H1 (cell line): ENCODE measurements at regions not wholly inside any gene's neighbourhood (a gene's known extent, or its start where the extent isn't known, plus 50 kb on each side); places are given as distances from the start of the nearest gene placed in this dataset.

ENCODE experiments used
- CTCF ChIA-PET: fragments of 300-600 bp; sonication (Branson Sonifier 250); formaldehyde crosslinking; loops from one replicate; lab custom pipeline; 2021; ENCODE audit not compliant: partially characterized antibody; lab: Charles Lee
- POLR2A ChIA-PET: fragments of 300-600 bp; sonication (Branson Sonifier 250); formaldehyde crosslinking; loops from one replicate; lab custom pipeline; 2021; ENCODE audit warnings: inconsistent platforms; ENCODE audit not compliant: partially characterized antibody; lab: Charles Lee
- DNase-seq, 2 experiments: peaks; one replicate each; pipeline versions ENCODE4 v3.0.0 to v3.0.0-alpha.2; 2010 to 2022; ENCODE audit warnings: low spot score in 2 of 2, low read depth in 1 of 2, mixed read lengths in 1 of 2
- FAIRE-seq: peaks from 2 replicates; lab custom pipeline; 2011; peaks lifted over from hg19 to GRCh38; lab: Jason Lieb, UNC
- H2AFZ ChIP-seq: 2 replicates; pipeline ENCODE4 v1.8.1; 2012; ENCODE audit warnings: low read length, inconsistent platforms
- H2AK5ac ChIP-seq: 2 replicates; pipeline ENCODE4 v1.6.1; 2013; ENCODE audit warnings: low read depth, low read length
- H2BK120ac ChIP-seq: replicated peaks from 2 replicates; pipeline ENCODE3; 2013; ENCODE audit warnings: low read depth, low read length, inconsistent platforms
- H2BK12ac ChIP-seq: 2 replicates; pipeline ENCODE4 v1.6.1; 2013; ENCODE audit warnings: low read depth, low read length
- H2BK15ac ChIP-seq: 2 replicates; pipeline ENCODE4 v1.6.1; 2013; ENCODE audit warnings: low read length
- H2BK20ac ChIP-seq: 2 replicates; pipeline ENCODE4 v1.6.1; 2013; ENCODE audit warnings: low read length
- H2BK5ac ChIP-seq: 2 replicates; pipeline ENCODE4 v1.6.1; 2013; ENCODE audit warnings: low read depth, low read length
- H3K14ac ChIP-seq: 2 replicates; pipeline ENCODE4 v1.6.1; 2013; ENCODE audit warnings: inconsistent platforms; ENCODE audit not compliant: insufficient read length
- H3K18ac ChIP-seq: 2 replicates; pipeline ENCODE4 v1.6.1; 2013; ENCODE audit warnings: low read length; ENCODE audit errors: extremely low read depth
- H3K23ac ChIP-seq: 2 replicates; pipeline ENCODE4 v1.6.1; 2013; ENCODE audit warnings: inconsistent platforms; ENCODE audit not compliant: insufficient read length
- H3K23me2 ChIP-seq: 2 replicates; pipeline ENCODE4 v1.6.1; 2013; ENCODE audit warnings: low read depth, low read length
- H3K27ac ChIP-seq: 2 replicates; pipeline ENCODE4 v1.6.1; 2011; ENCODE audit warnings: low read depth, low read length, inconsistent platforms
- H3K27me3 ChIP-seq, 4 experiments: replicated peaks in 1 of 4; 1 replicate in 1 of 4; 2 replicates in 3 of 4; pipeline versions ENCODE4 v1.6.1 to v1.8.1; 2011 to 2013; ENCODE audit warnings: low read length in 3 of 4, mild to moderate bottlenecking in 3 of 4, inconsistent platforms in 2 of 4, mixed read lengths in 2 of 4, moderate library complexity in 1 of 4; ENCODE audit not compliant: control insufficient read depth in 3 of 4, insufficient read depth in 3 of 4; ENCODE audit errors: extremely low read depth in 1 of 4
- H3K36me3 ChIP-seq, 4 experiments: 2 replicates each; pipeline versions ENCODE4 v1.6.1 to v1.8.1; 2011 to 2013; ENCODE audit warnings: mild to moderate bottlenecking in 4 of 4, low read length in 3 of 4, moderate library complexity in 2 of 4, control low read depth in 1 of 4, inconsistent platforms in 1 of 4; ENCODE audit not compliant: insufficient read depth in 4 of 4, control insufficient read depth in 2 of 4
- H3K4ac ChIP-seq: replicated peaks from 2 replicates; pipeline ENCODE3; 2013; ENCODE audit warnings: low read length, low read depth, mixed read lengths, inconsistent platforms; ENCODE audit not compliant: insufficient read length
- H3K4me1 ChIP-seq, 4 experiments: replicated peaks in 1 of 4; 1 replicate in 1 of 4; 2 replicates in 3 of 4; pipeline versions ENCODE4 v1.6.1 to v1.8.1; 2011 to 2013; ENCODE audit warnings: low read length in 3 of 4, inconsistent platforms in 2 of 4, mixed read lengths in 1 of 4; ENCODE audit not compliant: insufficient read depth in 4 of 4, control insufficient read depth in 3 of 4
- H3K4me2 ChIP-seq, 2 experiments: 2 replicates each; pipeline versions ENCODE4 v1.6.1 to v1.8.1; 2011 to 2013; ENCODE audit warnings: low read depth in 2 of 2, low read length in 2 of 2, control low read depth in 1 of 2, inconsistent platforms in 1 of 2, mild to moderate bottlenecking in 1 of 2; ENCODE audit not compliant: insufficient read depth in 1 of 2
- H3K4me3 ChIP-seq, 4 experiments: fragments of 200-600, 300-600 bp in 1 of 4; sonication (generic), shearing (Covaris generic), sonication (Bioruptor Twin) in 1 of 4; 2 replicates each; pipeline versions ENCODE4 v1.5.1 to v1.8.1; 2011 to 2016; ENCODE audit warnings: low read length in 4 of 4, low read depth in 3 of 4, control low read depth in 2 of 4, inconsistent platforms in 2 of 4, mild to moderate bottlenecking in 2 of 4, mixed read lengths in 1 of 4, moderate library complexity in 1 of 4; ENCODE audit not compliant: insufficient read depth in 2 of 4; ENCODE audit errors: extremely low read depth in 1 of 4
- H3K56ac ChIP-seq: replicated peaks from 2 replicates; pipeline ENCODE3; 2013; ENCODE audit warnings: low read depth, mild to moderate bottlenecking, mixed read lengths, low read length, inconsistent platforms; ENCODE audit not compliant: insufficient read length
- H3K79me1 ChIP-seq: 2 replicates; pipeline ENCODE4 v1.6.1; 2013; ENCODE audit warnings: low read depth, low read length, control low read depth
- H3K79me2 ChIP-seq, 2 experiments: 2 replicates each; pipeline versions ENCODE4 v1.6.1 to v1.8.1; 2012 to 2013; ENCODE audit warnings: low read length in 2 of 2, mild to moderate bottlenecking in 2 of 2, inconsistent platforms in 1 of 2; ENCODE audit not compliant: insufficient read depth in 2 of 2, control insufficient read depth in 1 of 2
- H3K9ac ChIP-seq, 4 experiments: replicated peaks in 1 of 4; 1 replicate in 1 of 4; 2 replicates in 3 of 4; pipeline versions ENCODE4 v1.6.1 to v1.8.1; 2011 to 2013; ENCODE audit warnings: low read depth in 3 of 4, low read length in 3 of 4, control low read depth in 2 of 4, mild to moderate bottlenecking in 2 of 4, moderate library complexity in 2 of 4, inconsistent platforms in 1 of 4; ENCODE audit errors: extremely low read depth in 1 of 4
- H3K9me3 ChIP-seq, 2 experiments: 2 replicates each; pipeline versions ENCODE4 v1.6.1 to v1.8.1; 2012 to 2013; ENCODE audit warnings: mild to moderate bottlenecking in 2 of 2, moderate library complexity in 2 of 2, control low read depth in 1 of 2, inconsistent platforms in 1 of 2, low read depth in 1 of 2, low read length in 1 of 2, mixed read lengths in 1 of 2; ENCODE audit not compliant: insufficient read depth in 2 of 2
- H4K20me1 ChIP-seq, 2 experiments: replicated peaks in 1 of 2; 2 replicates each; pipeline versions ENCODE3 to v1.8.1; 2011 to 2013; ENCODE audit warnings: inconsistent platforms in 2 of 2, low read length in 2 of 2, mild to moderate bottlenecking in 1 of 2; ENCODE audit not compliant: insufficient read depth in 2 of 2, control insufficient read depth in 1 of 2
- H4K5ac ChIP-seq: 2 replicates; pipeline ENCODE4 v1.6.1; 2013; ENCODE audit warnings: low read length, low read depth, mixed read lengths, inconsistent platforms; ENCODE audit not compliant: insufficient read length
- H4K8ac ChIP-seq: 2 replicates; pipeline ENCODE4 v1.8.0; 2013; ENCODE audit warnings: mild to moderate bottlenecking, moderate library complexity, low read length, inconsistent platforms; ENCODE audit not compliant: insufficient read depth; ENCODE audit errors: extremely low read depth
- H4K91ac ChIP-seq: replicated peaks from 2 replicates; pipeline ENCODE3; 2013; ENCODE audit warnings: low read length, mixed read lengths, inconsistent platforms; ENCODE audit not compliant: insufficient read length
- EGR1 ChIP-seq: IDR thresholded peaks from 2 replicates; pipeline ENCODE4 v1.6.1; 2011; ENCODE audit warnings: low read depth, low read length, borderline replicate concordance
- RAD21 ChIP-seq, 2 experiments: IDR thresholded peaks in 1 of 2; conservative IDR thresholded peaks in 1 of 2; 2 replicates each; pipeline ENCODE4 v1.6.1; 2011; ENCODE audit warnings: low read depth in 2 of 2, low read length in 2 of 2, improper control_type of control experiment in 1 of 2, inconsistent platforms in 1 of 2, mild to moderate bottlenecking in 1 of 2, moderate library complexity in 1 of 2
- SUZ12 ChIP-seq: fragments of 200-600 bp; sonication (generic); IDR thresholded peaks from 2 replicates; pipeline ENCODE4 v1.6.1; 2012; ENCODE audit warnings: mild to moderate bottlenecking, inconsistent platforms, low read length, moderate library complexity, mixed read lengths
- WGBS, 2 experiments: shearing (Covaris generic) in 1 of 2; methylation state at CpG; one replicate each; pipeline versions ENCODE4 v1.1.6 to v1.1.7; 2013 to 2015; ENCODE audit warnings: low lambda C conversion rate in 2 of 2, mixed read lengths in 2 of 2, inconsistent platforms in 1 of 2, low coverage in 1 of 2, missing lambda C conversion rate in 1 of 2; ENCODE audit not compliant: insufficient replicate concordance in 2 of 2, insufficient coverage in 1 of 2, insufficient read length in 1 of 2; ENCODE audit errors: extremely low coverage in 1 of 2, missing lambda C conversion rate in 1 of 2; 5-methylcytosine and 5-hydroxymethylcytosine counted together
- TF ChIP-seq, protein P1 (sequence below), 3 experiments: IDR thresholded peaks; 1 replicate in 2 of 3; 2 replicates in 1 of 3; pipeline versions ENCODE4 v1.5.1 to v1.6.1; 2011; ENCODE audit warnings: low read length in 3 of 3, mild to moderate bottlenecking in 3 of 3, inconsistent platforms in 2 of 3, low read depth in 1 of 3, moderate library complexity in 1 of 3; ENCODE audit not compliant: insufficient read depth in 1 of 3; ENCODE audit errors: control extremely low read depth in 1 of 3

GRCh38 chr4:65865489-65865888, 195.2 kb upstream of the EPHA5 start:
- WGBS, 2 experiments = 67% methylated on average over 4 of the region's 4 CpGs; no CpG with 5 or more reads in 1 of the 2 experiments
- no peak for FAIRE-seq

More at GRCh38 chr4:65865489-65865888, 195.2 kb upstream of the EPHA5 start:
- Histone ChIP-seq H2BK5ac (no peak overlapping the region), H3K18ac (no peak overlapping the region), H2AK5ac (no peak overlapping the region), H4K91ac (no peak overlapping the region), H3K4me2 (no peak overlapping the region), H3K14ac (no peak overlapping the region), H2BK20ac (no peak overlapping the region), H3K23me2 (peaks cover 2% of the 10 kb centered on the region; the same call in 1 of the 2 replicates), H3K4me3 (no peak overlapping the region), H3K56ac (no peak overlapping the region), H3K9ac (no peak overlapping the region), H3K27ac (no peak overlapping the region), H3K79me2 (no peaks in the 10 kb centered on the region), H3K23ac (no peak overlapping the region), H3K4me1 (no peaks in the 10 kb centered on the region), H4K8ac (no peak overlapping the region), H2AFZ (no peak overlapping the region), H3K79me1 (no peaks in the 10 kb centered on the region), H3K27me3 (no peaks in the 10 kb centered on the region), H2BK12ac (no peak overlapping the region), H3K4ac (no peak overlapping the region), H4K5ac (no peak overlapping the region), H4K20me1 (no peaks in the 10 kb centered on the region), H3K36me3 (no peaks in the 10 kb centered on the region), H2BK120ac (no peak overlapping the region), H3K9me3 (no peaks in the 10 kb centered on the region), H2BK15ac (no peak overlapping the region)
- no peak for DNase-seq
- CTCF ChIA-PET = interaction anchor here (0.8 to 2.4 kb wide), 6 partner anchors 10 to 288 kb away, joined by 3 to 8 read pairs (median 4); no protein-coding TSS in a partner anchor
- POLR2A ChIA-PET = no interaction called here
- TF ChIP-seq EGR1 (no peak), RAD21 (IDR thresholded peaks at IDR 0.05 in 1 of 2, conservative IDR thresholded peaks at IDR 0.05 in 1 of 2; ENCODE audit: low read depth in 2 of 2, low read length in 2 of 2) (peak; percentile 54 to 56), SUZ12 (no peak)
- TF ChIP-seq, protein P1, sequence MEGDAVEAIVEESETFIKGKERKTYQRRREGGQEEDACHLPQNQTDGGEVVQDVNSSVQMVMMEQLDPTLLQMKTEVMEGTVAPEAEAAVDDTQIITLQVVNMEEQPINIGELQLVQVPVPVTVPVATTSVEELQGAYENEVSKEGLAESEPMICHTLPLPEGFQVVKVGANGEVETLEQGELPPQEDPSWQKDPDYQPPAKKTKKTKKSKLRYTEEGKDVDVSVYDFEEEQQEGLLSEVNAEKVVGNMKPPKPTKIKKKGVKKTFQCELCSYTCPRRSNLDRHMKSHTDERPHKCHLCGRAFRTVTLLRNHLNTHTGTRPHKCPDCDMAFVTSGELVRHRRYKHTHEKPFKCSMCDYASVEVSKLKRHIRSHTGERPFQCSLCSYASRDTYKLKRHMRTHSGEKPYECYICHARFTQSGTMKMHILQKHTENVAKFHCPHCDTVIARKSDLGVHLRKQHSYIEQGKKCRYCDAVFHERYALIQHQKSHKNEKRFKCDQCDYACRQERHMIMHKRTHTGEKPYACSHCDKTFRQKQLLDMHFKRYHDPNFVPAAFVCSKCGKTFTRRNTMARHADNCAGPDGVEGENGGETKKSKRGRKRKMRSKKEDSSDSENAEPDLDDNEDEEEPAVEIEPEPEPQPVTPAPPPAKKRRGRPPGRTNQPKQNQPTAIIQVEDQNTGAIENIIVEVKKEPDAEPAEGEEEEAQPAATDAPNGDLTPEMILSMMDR (IDR thresholded peaks at IDR 0.05; ENCODE audit: control extremely low read depth in 1 of 3, insufficient read depth in 1 of 3, low read depth in 1 of 3, low read length in 3 of 3) = peak in 2 of 3 experiments; percentile 32 to 59; a peak in 2 of 4 replicates
